SKM-1 treated with dmso at 0.1 percent for 144 hours (cell line): ENCODE measurements at regions not wholly inside any gene's neighbourhood (a gene's known extent, or its start where the extent isn't known, plus 50 kb on each side); places are given as distances from the start of the nearest gene placed in this dataset.

Experiments
- DNase-seq: peaks from one replicate; lab custom pipeline; 2025; ENCODE audit not compliant: unreplicated experiment; lab: John Stamatoyannopoulos, UW

- DNase-seq = no peak
Observed at GRCh38 chr4:34629451-34629850, 1614.9 kb downstream of the ARAP2 start.

DNA sequence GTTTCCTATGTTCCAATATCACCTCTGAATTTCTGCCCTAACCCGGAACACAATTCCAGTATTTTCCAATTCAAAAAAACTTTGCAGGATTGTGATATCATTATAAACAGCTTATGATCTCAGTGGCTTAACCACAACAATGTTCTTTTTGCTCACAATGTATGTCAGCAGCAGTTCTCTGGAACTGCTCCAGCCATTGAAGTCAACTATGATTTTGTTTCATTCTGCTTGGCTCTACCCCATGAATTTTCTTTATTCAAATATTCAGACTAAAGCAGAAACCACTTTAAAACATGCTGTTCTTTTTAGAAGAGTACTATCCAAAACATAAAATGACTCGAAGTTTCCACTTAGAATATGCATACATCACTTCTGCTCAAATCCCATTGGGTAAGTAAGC is 1611.1 kb downstream of the ARAP2 start:
- DNase-seq = no peak

- DNase-seq = no peak
Observed at GRCh38 chr4:34636623-34637022, 1607.7 kb downstream of the ARAP2 start.

GRCh38 chr4:34643476-34643875 is 1600.8 kb downstream of the ARAP2 start:
- no peak for DNase-seq

DNA sequence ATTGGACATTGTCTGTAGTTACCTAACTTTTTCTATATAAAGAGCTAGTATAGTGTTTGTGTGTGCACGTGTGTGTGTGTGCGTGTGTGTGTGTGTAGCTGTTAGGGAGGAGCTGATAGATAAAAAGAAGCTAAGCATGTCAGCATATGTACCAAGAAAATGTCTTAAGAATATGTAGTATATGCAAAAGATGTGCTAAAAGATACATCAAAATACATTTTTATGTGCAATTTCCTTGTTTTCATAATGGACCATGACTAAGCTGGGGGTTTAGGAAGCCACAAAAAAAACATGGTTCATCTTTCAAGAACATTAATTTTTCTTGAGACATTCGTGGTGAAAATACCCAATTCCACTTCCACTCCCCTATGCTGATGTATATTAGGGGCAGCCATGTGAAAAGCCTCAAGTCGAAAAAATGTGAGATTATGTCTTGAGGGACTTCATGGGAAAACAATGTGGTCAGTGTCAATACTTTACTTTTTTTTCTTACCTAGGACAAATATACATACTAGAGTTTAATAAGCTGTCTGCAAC is 1599.7 kb downstream of the ARAP2 start:
- no peak for DNase-seq

DNA sequence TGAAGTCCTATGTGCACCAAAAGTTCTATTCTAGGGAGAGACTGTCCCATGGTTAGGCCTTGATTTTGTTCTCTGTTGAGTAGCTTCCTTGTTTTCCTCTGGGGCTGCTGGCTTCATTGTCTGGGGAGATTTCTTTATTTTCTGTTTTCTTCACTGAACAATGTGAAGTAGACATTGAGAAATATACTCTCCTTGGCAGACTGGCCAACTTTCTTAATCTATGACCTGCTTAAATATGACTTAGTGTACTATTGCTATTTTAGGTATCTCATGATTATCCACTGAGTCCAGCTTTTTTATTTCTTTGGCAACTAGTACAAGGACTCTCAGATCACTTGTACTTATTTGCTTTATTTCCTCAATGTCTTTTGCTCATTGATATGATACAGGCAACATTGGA is 1594.6 kb downstream of the ARAP2 start:
- DNase-seq = no peak

DNA sequence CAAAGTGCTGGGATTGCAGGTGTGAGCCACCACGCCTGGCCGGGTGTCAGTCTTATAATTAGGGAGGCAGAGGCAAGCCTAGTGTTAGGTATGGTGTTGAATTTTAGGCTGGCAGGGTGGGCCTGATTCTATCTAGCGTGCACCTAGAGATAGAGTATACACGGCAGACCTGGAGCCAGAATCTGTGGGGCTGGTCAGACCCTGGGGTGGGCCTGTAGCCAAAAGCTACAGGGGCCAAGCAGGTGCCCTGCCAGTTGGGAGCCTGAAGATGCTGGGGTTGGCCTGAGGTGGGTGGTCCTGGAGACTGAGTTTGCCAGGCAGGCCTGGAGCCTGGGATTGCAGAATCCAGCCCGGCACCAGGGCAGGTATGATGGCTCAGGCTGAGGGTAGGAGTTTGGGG is 1580.3 kb downstream of the ARAP2 start:
- DNase-seq = no peak

- DNase-seq = peak; percentile 71
Observed at GRCh38 chr4:34676400-34676799, 1567.9 kb downstream of the ARAP2 start.

DNA sequence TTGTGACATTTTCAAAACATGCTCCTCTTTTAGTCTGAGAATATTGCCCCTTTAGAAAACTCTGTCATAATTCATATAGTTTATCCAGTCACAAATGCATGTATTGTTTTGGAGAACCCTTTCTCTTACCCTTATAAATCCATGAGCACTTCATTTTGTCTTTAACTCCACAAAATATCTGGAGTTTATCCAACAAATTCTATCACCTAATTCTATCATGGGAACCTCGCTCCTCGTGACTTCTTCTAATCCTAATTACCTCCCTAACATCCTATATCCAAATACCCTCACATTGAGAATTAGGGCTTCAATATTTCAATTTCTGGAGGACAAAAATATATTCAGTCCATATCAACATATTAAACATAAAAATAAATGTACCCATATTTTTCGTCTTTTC is 1565.9 kb downstream of the ARAP2 start:
- DNase-seq = no peak

- no peak for DNase-seq
Observed at GRCh38 chr4:34679228-34679627, 1565.1 kb downstream of the ARAP2 start.

GRCh38 chr4:34709564-34709963 is 1534.8 kb downstream of the ARAP2 start:
- DNase-seq = no peak

DNA sequence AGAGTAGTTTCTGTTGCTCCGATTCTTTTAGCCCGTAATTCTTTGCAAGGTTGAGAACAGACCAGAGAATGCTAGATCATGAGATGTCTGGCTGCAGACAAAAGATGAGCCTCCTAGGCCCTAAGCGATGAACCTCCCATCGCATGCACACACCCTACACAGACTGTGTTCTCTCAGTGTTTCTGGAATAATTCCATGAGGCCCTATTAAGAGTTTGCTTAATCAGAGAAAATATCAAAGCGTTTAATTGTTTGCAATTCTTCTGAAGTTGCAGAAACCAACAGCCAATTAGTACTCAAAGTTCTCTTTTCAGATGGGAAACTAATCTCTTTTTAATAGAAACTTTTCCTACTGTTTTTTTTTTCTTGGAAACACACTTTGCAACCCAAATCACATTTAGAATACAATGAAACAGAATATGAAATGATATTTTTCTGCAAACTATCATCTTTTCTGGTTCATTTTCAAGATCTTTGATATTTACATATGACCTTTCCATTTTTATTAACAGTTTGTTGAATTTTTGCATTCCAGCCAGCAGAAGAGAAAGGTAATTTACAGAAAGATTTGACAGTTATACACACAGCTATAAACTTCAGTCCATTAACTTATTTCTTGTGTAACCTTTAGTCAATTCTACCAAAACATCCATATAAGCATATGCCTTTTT is 1525.6 kb downstream of the ARAP2 start:
- no peak for DNase-seq

GRCh38 chr4:34720571-34720970 is 1523.7 kb downstream of the ARAP2 start:
- peak; percentile 60 for DNase-seq

GRCh38 chr4:34721835-34722234 is 1522.5 kb downstream of the ARAP2 start:
- no peak for DNase-seq

- DNase-seq = no peak
Observed at GRCh38 chr4:34723605-34724004, 1520.7 kb downstream of the ARAP2 start.

GRCh38 chr4:34724491-34724890 is 1519.8 kb downstream of the ARAP2 start:
- no peak for DNase-seq

- no peak for DNase-seq
Observed at GRCh38 chr4:34731070-34731469, 1513.2 kb downstream of the ARAP2 start.

DNA sequence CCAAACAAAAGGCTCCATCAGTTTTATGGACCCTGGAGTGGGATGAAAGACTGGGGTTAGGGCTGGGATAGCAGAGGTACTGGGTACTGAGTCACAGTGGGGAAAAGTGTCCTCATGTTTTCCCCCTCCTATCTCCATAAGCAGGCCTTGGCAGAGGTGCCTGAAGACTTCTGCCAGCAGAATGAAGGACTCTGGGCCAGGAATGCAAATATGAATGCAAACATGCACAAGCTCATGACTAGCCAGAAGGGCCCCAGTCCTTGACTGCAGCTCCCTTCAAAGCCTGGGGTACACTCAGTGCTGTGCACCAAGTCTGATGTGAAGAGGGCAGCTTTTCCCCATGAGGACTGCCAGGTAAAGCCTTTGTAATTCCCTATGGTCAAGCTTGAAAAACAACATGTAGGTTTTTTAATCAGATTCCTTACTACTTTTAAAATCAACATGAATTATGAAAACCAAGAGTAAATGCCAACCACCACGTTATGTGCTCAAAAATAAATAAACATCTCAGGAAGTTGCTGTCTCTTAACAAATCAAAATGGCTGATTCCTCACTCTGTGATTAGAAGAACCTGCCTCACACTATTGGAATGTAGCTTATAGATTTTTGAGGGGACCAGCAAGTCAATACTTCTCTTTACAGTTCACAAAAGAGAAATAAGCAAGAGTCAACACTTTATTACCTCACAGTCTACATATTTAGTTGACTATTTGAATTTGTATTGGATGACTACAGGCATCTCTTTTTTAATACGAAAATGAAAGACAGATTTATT is 1512.0 kb downstream of the ARAP2 start:
- no peak for DNase-seq

- no peak for DNase-seq
Observed at GRCh38 chr4:34733185-34733941, 1511.0 kb downstream of the ARAP2 start.

DNA sequence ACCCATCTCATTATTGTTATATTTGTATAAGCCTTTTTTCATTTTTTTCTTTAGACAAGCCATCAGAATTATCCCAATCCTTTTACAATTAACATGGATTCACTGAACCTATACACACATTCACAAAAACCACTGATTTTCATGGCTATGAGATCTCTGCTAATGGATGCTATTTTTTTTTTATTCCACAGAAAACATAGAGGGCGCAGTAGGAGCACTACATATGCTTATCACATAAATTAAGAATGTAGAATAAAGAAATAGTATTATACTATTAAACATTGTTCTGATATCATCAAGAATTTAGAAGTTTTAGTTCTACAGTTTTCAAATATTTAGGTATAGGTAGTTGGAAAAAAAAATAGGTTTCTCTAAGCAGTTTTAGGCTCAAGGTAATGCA is 1477.4 kb downstream of the ARAP2 start:
- no peak for DNase-seq

GRCh38 chr4:34767407-34767806 is 1476.9 kb downstream of the ARAP2 start:
- DNase-seq = no peak

- no peak for DNase-seq
Observed at GRCh38 chr4:34771632-34772031, 1472.7 kb downstream of the ARAP2 start.
